ENCODE measurements at regions not wholly inside any gene's neighbourhood (a gene's known extent, or its start where the extent isn't known, plus 50 kb on each side); places are given as distances from the start of the nearest gene placed in this dataset.

- no peak for DNase-seq
Measured at GRCh38 chr10:121406823-121407545, 191.3 kb downstream of the FGFR2 start.

DNA sequence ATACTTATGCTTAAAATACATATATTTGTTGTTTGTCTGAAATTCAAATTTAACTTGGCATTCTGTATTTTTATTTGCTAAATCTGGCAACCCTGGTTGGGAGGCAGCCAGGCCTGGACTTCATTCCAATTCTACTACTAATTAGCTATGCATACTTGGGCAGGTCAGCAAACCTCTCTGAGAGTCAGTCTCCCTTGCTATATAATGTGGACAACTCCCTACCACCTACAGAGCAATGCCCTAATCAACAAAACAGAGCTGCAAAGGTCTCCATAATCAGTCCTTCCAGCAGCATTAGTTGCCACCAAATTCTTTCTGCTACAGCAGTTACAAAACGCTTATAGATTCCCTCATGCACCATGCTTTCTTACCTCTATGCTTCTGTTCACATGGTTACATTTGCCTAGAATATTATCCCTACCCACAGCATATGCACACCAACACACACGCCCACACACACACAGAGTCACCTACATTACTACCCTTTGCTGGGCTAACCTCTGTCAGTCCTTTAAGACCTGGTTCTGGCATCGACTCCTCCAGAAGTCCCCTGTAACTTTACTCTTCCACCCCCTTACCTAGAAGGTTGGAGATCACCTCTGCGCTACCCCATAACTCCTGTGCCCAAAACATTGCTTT lies 188.7 kb downstream of the FGFR2 start:
- no peak for DNase-seq

DNA sequence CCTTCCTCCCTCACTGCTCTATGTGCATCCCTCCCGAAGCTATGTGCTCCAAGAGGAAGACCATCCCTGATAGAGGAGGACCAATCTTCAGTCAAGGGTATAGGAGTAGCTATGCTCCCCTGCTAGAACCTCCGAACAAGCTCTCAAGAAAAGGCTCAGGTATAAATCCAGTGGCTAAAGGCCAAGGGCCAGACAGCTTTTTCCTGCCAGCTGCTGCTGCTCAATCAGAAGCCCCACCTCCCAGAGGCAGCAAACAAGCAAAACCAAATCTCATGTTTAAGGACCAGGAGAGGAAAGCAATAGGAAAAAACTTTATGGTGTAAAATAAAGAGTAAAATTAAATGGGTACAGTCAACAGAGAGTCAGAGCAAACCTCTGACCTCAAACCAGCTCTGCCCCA lies 187.2 kb downstream of the FGFR2 start:
- DNase-seq: no peak

GRCh38 chr10:121413951-121414350 lies 184.3 kb downstream of the FGFR2 start:
- DNase-seq: no peak

DNA sequence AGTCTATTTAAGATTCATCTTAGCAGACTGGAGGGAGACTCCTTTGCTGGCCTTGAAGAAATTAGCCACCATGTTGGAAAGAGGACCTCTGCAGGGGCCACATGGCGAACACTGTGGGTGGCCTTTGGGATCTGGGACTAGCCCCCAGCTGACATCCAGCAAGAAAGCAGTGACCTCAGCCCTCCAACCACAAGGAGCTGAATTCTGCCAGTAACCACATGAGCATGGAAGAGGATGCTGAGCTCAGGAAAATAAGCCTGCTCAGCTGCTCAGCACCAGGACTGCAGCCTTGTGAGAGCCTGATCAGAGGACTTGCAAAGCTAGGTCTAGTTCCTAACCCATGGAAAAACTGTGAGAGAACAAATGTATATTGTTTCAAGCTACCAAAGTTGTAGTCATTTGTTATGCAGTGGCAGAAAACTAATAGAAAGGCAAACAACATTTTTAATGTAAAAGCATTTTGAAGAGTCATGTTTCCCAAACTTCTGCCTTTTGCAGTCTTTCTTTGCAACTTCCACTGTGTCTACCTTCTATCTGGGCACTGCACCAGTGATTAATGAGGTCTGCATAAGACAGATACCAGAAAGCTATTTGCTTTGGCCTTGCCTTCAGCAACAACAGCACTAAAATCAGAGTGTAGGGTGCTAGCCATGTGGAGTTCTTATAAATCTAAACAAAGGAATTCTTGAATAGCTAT lies 183.7 kb downstream of the FGFR2 start:
- DNase-seq: no peak

DNA sequence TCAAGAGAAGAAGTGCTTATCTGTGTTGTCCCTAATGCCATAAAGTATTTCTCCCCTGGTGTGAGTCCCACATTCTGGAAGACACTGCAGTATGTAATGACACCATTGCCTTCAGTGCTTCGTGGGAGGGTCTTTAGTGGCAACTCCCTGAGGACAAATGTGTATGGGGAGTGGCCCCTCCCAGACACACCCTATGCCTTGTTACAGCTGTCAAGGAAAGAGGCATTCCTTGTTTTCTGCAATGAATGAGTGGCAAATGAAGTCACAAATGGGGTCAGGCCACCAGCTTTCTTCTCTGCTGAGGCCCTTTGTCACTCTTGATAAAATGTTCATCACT lies 183.2 kb downstream of the FGFR2 start:
- DNase-seq: no peak

DNA sequence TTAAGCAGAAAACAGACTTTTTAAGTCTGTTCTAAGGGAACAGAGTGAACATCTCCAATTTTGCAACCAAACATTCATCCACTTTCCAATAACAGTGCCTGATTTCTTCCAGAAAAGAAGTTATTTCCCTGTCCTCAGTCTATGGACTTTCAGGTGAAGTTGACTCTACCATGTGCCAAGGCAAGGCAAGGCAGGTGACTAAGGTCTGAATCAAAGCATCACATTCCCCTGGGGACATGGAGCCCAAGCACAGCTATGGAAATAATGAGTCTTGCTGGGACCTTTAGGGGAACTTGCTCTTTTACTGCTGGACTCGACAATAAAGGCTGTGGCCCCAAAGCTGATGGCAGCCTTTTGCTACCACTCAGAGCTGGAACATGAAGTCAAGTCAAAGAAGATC lies 182.2 kb downstream of the FGFR2 start:
- DNase-seq: no peak

DNA sequence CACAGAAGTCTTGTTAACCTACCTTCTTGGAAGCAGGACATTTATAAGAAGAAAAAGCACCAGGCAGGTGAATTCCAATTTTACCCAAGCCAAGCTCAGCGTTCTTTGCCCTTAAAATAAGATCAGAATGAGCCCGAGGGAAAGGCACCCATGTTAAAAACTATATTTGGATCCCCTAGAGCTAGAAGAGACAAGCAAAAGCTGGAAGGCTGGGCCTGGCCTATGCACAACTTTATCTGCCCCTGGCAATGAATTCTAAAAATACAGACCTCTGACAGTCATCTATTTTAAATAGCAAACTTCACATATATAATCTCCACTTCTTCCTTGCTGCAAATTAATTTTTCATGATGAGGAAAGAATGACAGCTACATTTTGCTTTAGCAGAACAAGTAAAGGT lies 180.9 kb downstream of the FGFR2 start:
- DNase-seq: no peak

DNA sequence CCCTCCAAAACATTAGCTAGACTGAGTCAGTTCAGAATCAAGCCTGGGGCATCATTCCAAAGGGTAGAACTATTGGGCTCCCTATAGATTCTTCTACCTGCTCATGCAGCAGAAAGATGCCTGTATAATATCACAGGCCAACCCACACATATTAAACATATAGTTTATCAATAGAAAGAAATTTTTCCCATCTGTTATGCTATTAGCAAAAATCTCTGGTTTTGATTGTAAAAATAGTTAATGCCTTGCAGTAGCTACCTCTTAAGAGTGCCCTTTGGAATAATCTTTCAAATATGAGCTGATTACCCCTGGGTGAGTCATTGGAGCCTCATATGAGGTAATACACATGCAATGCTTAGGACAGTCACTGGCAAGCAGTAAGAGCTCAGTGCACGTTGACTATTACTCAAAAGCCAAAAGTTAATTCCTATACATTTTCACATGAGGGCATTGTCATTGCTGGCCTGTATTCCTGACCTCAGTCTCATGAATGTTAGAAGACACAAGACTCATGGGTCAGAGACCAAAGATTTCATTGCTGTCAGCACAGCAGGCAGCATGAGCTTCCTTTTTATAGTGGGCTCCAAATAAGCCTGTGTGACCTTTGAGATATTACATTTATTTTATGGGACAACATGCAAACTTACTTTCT lies 180.0 kb downstream of the FGFR2 start:
- DNase-seq: peak; percentile 27

- no peak for DNase-seq
Measured at GRCh38 chr10:121420006-121420405, 178.2 kb downstream of the FGFR2 start.

DNA sequence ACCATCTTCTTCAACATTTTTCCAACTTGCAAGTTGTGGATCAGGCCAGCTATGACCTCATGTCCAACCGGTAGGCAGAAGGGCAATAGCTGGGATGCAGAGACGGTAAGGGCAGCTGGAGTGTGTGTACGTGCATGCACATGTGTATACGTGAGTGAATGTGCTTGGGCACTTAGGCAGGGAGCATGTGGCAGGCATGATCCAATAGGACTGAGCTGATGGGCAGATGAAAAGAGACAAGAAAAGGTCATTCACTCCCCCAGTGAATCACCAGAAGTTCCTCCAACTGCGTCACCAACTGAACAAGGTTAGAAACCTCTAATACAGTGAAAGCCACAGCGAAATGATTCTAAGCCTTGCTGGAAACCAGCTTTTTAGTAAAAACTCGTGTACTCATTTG lies 176.1 kb downstream of the FGFR2 start:
- DNase-seq: no peak

DNA sequence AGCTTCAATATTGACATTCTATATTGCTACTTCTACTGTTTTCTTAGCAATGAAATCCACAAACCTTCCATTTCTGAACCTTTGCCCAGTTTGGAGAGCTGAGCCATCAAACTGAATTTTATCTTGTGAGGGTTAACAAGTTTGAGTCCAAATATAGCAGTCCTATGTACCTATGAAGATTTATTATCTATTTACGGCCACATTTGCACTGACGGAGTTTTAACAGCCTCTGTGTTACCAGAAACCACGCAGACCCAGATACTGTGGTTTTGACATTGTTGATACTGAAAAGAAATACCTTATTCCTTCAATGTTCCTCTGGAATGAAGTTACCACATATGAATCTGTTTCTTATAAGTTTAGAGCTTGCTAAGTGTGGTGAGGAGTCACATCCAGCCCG lies 172.6 kb downstream of the FGFR2 start:
- no peak for DNase-seq

GRCh38 chr10:121426307-121426706 lies 171.9 kb downstream of the FGFR2 start:
- peak; percentile 79 for DNase-seq

All from OCI-M1 (cell line).